ENCODE measurements at regions not wholly inside any gene's neighbourhood (a gene's known extent, or its start where the extent isn't known, plus 50 kb on each side); places are given as distances from the start of the nearest gene placed in this dataset.
A peak's percentile ranks its signal among the peaks of the same experiment; 100 is the strongest.
"Not testable (repeated sequence)": the region's sequence is repeated elsewhere in the genome, so short reads cannot be mapped to it uniquely, and the experiment has no call there.

DNA sequence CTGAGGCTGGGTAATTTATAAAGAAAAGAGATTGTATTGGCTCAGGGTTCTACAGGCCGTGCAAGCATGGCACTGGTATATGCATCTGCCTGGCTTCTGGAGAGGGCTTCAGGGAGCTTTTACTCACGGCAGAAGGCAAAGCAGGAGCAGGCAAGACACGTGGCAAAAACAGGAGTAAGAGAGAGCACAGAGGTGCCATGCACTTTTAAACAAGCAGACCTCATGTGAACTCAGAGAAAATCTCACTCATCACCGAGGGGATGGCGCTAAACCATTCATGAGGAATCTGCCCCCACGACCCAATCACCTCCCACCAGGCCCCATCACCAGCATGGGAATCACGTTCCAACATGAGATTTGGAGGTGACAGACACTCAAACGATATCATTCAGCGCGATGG, 400.7 kb upstream of the RUNX1 start:
- no peak for DNase-seq

DNA sequence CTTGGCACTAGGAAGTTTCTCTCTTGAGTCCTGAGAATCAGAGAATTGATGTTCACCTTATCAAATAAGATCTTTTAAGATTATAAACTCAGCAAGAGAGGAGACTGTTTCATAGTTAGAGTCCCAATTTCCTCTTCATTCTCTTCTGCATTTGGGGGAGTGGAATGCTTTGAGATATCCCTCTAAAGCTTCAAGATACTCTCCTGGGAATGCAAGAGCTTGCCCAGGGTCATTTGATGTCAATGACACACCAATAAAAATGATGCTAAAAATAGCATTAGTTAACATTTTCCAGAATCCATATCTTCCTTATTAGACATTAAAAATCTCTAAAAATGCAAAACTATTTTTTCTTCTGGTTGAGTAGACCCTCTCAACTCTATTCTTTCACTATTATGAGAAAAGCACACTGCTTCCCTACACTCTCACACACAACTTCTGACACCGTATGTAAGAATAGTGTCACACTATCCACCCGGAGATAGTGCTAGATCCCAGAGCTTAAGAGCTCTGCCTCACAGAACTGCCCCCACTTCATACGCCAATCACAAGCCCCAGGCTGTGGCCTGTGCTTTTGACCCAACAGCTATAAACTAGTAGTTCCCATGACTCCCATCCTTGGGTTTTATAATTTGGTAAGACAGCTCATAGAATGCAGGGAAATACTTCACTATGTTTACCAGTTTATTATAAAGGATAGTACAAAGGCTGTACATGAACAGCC, 399.9 kb upstream of the RUNX1 start:
- DNase-seq = no peak

DNA sequence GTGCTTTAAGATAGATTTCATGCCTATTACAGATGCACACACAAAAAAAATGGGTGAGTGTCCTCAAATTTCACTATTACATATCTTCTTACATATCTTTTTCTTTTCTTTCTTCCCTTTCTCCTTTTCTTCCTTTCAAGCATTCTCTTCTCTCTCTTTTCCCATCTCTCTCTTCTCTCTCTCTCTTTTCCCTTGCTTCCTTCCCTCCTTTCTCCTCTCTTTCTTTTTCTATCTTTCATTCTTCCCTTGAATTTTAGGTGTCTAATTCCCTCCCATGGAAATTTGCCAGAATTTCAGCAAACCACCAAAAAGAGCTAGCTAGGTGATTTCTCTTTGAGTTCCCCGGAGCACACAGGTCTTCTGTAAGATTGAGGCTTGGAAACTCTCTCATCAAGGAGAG, 395.3 kb upstream of the RUNX1 start:
- no peak for DNase-seq

DNA sequence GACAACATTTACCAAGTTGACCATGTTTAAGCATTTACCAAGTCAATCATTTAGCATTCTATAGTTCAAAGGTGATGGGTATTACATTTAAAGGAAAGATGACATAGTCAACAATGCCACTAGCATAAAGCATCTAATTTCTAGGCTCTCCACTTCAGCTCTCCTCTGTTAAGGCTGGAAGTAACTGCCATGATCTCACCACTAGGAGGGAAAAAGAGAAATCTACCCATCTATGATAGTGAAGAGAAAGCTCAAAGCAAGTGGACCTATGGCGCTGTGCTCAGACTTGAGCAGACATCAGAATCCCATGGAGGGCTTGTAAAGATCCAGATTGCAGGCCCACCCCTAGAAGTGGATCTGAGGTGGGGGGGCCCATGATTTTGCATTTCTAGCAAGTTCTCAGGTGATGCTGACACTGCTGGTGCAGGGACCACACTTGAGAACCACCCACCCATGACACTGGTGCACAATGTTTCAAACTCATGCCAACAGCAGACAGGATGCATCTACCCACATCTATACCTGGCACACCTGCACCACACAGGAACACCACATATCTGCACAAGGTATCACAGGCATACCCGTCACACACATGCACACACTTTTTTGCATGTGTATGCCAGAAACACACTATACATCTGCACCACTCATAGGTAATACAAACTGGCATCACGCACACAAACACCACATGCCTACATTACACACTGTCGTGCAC, 392.9 kb upstream of the RUNX1 start:
- DNase-seq = no peak

DNA sequence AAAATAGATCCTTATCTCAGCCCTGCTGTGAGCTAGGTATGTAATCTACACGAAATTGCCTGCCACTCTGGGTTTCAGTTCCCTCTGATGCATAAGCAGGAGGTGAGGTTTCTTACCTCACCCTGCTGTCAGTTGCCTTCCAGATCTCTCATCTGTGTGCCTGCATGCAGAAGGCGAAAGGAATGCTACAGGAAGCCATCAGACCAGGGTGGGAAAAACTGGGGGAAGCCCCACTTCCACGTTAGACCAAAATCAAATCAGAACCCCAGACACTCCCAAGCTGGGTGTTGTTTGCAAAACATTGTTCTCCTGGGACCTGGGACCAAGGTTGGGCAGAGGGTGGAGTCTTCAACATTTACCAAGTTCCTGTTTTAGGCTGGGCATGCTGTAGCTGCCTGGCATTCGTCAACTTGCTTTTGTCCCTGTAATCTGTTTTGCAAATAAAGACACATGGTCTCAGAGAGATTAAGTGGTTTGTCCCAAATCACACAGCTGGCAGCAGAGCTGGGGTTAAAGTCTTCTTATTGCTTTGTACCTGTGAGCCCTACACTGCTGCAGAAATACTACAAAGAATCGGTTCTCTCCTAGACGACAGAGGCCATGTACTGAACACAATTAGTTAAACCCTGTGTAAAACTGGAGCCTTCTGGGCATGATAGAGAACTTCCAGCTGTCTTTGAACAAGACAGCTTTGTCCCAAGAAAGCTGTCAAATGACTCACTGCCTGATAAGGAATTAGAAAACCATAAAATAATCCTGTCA, 389.7 kb upstream of the RUNX1 start:
- peak; percentile 75 for DNase-seq

DNA sequence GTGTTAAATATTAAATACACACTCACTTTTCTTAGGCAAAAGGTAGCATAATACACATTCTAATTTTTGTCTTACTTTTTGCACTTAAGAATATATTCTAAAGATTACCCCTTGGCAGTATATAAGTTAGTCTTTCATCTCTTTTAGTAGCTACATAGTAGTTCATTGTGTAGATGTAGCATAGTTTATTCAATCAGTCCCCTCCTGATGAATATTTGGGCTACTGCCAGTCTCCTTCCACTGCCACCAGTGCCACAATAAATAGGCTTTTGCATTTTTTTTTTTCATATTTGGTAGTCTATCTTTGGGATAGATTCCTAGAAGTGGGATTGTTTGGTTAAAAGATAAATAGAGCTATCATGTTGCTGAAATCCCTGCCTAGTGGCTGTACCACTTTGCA, 388.8 kb upstream of the RUNX1 start:
- DNase-seq = no peak

DNA sequence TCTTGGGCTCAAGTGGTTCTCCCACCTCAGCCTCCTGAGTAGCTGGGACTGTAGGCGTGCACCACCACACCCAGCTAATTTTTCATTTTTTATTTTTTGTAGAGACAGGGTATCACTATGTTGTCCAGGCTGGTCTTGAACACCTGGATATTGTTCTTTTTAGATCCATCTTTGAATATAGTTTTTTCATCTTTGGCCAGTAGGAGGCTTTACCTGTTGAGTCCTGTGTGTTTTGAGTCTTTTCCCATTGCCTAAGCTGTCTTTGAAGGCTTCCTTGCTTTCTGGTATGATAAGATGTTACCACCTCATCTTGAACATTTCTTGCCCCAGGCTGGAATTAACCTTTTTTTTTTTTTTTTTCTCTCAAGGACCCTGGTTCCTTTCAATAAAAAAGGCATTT, 387.8 kb upstream of the RUNX1 start:
- no peak for DNase-seq

DNA sequence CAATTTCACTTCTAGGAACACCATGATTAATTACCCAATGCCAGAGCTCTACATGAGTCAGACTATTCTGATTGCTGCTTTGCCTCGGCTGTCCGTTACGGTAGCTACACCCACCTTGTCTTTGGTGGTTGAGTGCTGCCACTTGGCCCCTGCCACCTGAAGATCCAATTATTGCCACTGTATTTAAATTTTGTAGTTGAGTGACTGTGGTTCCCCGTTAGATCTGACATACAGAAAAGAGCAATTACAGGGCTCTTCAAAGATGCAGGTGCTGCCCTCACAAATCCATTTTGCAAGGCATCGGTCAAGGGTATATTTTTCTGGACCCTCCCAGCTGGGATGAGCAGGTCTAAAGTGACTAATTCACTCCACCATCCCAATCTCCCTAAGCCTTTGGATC, 383.5 kb upstream of the RUNX1 start:
- DNase-seq = not testable (repeated sequence)

DNA sequence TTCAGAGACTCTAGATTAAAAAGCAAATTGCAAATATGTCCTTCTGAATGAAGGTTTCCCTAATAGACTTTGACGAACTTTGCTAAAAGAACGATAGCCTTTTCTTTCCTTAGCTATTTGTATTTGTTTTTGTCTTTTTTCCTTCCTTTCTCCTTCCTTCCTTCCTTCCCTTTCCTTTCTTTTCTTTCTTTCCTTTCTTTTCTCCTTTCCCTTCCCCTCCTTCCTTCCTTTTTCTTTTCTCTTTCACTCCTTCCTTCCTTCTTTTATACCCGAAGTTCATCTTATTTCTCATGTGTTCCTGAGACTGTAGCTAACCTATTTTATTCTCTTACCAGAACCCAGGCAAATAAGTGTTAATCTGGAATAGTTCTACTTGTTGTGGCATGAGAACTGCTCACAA, 381.2 kb upstream of the RUNX1 start:
- DNase-seq = no peak

DNA sequence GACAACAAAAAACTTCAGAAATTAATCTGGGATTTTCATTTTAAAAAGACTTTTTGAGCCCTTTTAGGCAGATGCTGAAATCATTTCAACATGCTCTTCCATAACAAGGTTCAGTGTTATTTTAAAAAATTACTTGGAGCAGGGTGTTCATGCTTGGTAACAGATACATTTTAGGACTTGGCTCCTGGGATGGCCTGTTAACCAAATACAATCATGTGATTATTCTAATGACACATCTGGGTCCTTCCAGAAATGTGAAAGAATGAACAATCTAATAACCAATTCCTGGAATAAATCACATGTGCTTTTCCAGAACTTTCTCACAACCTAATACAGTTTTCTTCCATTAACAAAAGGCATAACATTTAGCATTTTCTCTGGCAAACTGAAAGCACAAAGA, 379.8 kb upstream of the RUNX1 start:
- peak; percentile 71 for DNase-seq

DNA sequence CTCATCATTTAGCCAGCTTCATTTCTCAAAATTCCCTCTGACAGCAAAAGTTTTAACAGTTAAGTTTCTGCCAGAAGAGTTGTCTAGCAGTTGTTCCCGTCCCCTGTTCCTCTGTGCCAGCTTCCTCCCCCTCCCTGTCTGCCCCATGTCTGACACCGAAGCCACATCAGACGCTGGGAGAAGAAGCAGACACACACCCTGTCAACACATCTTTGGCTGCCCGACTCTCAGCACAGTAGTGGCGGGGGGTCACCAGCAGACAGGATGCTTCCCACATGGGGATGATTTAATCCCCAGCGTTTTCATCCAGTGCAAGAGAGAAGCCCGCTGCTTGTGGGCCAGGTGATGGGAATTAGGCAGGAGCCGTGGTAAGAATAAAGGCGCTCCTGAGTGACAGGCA, 379.4 kb upstream of the RUNX1 start:
- peak; percentile 60 for DNase-seq

DNA sequence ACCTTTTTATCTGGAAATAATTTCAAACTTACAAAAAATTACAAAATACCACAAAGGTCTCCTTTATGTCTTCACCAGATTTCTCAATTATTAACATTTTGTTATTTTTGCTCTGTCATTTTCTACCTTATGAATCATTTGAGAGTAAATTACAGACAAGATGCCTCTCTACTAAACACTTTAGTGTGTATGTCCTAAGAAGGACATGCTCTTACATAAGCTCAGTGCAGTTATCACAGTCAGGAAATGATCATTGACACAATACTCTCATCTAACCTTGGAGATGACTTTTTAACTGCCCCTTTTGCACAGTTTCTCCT, 378.9 kb upstream of the RUNX1 start:
- DNase-seq = peak; percentile 86

DNA sequence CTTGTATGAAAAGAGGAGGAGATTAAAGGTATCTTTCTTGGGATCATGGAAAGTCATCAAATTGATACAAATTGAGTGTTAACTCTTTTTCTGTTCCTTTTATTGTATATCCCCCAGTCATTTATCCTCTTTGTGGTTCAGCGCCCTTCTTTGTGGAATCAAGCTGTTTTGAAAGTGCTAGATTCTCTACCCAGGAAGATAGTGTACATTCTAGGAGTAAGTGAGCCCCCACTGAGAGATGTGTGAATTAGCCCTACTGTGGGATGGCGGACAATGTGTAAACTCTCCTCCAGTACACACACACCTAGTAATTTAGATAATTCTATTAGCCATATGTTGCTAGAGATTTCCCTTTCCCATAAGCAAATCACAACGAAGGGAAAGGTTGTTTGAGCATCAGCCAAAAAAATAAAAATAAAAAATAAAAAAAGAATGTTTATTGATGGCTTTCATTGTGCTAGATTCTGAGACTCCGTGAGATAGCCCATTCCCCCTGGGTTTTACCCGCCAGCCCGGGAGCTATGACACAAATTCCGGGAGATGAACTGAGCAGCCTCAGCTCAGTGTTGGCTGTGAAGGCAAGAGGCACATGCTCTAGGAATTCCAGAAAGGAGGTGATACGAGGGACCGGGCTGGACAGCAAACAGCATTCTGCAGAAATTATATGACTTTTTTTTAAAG, 378.4 kb upstream of the RUNX1 start:
- DNase-seq = no peak

DNA sequence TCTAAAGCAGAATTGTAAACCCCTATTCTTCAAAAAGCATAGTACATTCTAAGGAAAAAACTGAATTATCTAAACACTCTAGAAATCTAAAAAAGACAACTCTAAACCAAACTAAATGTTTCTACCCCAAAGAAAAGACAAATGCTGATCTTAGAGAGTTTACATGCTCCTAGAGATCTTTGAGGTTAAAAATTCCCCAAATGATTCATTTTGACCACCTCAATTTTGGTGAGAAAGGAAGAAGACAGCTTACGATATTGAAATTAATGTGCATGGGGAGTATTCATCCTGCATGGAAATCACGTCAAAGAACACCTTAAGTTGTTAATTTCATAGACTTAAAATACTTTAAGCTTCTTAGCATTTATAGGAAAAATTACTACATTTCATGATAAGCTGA, 377.8 kb upstream of the RUNX1 start:
- DNase-seq = no peak

DNA sequence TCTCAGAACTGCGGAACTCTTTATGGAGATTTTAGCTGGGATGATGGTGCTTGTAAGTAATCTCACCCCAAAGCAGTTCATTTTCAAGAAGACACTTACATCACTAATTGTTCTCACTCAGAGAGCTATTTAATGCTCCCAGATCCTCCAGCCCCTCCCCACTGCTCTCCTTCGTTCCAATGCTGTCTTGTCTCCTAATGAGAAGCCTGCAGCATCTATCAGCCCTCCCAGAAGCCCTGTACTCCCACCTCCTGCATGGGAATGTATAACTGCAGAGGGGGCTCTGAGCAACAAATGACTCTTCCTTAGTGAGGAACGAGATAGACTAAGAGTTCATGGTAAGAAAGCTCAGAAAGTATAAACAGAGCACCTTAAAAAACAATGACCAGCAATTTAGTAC, 377.4 kb upstream of the RUNX1 start:
- no peak for DNase-seq

DNA sequence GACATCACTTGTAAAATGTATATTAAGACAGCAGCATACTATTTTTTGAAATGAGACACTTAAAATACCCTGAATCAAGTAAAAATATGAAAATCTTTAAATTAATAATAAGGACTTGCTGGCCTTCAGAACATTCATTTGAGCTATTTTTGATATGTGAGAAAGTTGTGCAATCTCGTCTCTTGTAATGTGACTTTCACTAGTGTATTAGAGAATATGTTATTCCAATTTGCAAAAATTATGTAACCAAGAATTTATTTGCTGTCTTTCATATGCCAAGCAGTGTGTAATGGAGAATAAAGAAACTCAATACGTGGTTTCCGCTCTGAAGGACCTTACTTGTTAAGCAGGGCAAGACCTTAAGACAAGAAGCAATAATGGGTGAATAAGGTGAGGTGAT, 375.0 kb upstream of the RUNX1 start:
- DNase-seq = no peak

DNA sequence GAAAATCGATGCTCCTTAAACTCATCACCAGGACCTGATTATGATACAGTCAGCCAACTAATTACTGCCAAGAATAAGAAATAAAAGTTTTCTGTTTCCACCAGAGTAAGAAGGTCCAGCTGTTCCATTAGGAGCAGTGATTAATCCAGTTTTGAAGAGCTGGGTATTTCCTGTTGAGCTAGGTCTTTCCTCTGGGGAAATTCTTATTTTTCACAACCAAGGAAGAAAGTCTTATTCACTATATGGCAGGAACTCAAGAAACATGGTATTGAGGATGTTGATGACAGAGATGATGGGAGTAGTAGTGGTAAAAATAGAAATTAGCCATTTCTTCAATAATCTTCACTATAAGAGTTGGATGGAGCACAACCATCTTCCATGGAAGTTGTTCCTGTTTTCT, 374.6 kb upstream of the RUNX1 start:
- DNase-seq = peak; percentile 94

DNA sequence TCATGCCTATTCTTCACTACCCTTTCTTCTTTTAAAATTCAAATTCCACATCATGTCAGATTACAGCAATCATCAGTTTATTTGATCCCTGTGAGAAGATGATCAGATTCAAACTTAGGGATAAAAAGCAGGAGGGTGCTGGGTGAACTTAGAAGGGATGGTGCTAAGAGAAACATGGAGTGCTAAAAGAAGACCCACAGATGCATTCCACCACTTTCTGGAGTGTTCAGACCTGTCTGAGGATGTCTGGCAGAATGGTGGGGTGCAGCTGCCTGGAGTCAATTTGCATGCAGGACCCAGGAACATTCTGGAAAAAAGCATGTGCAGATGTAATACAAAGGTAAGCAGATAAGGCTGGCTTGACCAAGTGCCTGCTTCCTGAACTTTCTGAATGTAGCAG, 372.9 kb upstream of the RUNX1 start:
- no peak for DNase-seq

DNA sequence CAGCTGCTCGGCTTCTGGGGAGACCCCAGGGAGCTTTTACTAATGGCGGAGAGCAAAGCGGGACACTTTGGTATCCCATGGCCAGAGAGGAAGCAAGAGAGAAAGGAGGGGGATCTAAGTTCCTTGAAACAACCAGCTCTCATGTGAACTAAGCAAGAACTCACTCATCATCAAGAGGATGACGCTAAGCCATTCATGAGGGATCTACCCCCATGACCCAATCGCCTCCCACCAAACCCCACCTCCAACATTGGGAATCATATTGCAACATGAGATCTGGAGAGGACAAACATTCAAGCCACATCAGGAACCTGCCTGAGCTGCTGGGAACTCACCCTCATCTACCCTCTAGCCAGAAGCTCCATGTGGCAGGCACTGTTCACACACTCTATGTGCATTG, 372.1 kb upstream of the RUNX1 start:
- DNase-seq = peak; percentile 87

DNA sequence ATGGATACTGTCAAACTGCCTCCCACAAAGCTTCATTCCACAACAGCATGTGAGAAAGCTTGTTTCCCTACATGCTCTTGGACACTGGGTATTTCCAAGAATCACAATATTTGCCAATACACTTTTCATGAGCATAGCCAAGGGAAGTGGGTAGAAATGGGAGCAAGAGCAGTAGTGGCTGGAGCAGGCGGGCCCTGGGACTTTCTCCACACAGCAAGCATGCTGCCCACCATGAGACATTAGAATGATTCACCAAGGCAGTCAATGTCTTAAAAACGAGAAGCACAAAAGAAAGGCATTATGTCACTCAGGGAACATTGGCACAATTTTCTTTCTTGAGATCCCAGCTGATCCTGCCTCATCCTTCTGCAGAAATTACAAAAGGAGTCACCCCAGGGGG, 371.6 kb upstream of the RUNX1 start:
- peak; percentile 98 for DNase-seq

DNA sequence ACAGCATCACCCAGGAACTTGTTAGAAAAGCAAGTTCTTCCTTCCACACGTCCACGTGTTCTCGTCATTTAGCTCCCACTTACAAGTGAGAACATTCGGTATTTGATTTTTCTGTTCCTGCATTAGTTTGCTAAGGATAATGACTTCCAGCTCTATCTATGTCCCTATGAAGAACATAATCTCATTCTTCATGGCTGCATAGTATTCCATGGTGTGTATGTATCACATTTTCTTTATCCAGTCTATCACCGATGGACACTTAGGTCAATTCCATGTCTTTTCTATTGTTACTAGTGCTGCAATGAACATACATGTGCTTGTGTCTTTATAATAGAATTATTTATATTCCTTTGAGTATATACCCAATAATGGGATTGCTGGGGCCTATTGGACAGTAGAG, 368.7 kb upstream of the RUNX1 start:
- no peak for DNase-seq

DNA sequence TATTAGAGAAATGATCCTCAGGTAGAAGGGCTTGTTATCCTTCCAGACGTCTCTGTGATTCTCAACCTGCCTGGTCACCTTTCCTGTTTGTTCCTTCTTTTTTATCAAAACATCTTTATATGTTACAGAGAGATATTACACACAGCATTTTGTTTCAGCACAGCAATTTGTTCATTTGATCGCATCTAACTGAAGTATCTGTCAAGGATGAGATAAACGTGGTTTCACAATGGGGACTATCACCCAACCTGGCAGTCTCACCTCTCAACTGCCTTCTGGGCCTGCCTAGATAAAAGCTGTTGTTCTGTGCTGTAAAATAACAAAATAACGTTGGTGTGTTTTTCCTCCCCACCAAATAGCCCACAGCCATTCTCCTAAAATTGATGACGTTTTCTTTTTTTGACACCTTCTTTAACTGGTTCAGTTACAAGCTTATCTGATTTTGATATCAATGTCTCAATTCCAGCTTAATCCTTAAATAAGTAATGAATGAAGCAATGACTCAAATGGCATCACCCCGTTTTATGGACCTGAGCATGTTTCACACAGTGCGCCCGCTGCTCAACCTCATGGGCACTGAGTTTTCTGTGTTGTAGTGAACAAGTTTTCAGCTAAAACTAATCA, 367.9 kb upstream of the RUNX1 start:
- no peak for DNase-seq

DNA sequence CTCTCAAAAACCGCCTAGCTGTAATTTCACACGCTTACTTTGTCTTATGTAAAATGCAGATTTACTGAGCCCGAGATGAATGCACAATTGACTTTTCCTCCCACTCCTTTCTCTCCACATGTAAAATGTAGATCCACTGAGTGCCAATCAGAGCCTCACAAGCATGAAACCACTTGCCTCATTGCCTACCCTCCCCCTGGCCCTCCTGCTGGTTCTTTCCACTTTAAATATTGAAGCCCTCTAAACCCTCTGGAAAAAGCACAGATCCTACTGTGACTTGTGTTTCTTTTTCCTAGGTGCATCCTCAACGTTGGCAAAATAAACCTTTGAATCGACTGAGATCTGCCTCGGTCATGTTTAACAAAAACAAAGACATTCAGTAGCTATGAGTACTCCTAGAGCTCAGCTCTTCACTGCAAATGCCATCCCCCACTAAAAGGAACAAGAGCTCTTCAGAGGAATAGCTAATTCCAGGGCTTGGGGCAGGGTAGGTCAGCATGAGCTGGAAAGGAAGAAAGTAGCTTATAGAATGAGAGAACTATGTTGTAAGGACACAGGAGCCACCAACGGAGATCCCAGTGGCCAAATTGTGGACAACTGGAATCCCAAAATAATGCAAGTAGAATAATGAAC, 365.5 kb upstream of the RUNX1 start:
- DNase-seq = no peak

All from inflammatory macrophage treated with lipopolysaccharide for 4 hours (primary cell).